C4-2B (cell line): ENCODE measurements at regions not wholly inside any gene's neighbourhood (a gene's known extent, or its start where the extent isn't known, plus 50 kb on each side); places are given as distances from the start of the nearest gene placed in this dataset.
A peak's percentile ranks its signal among the peaks of the same experiment; 100 is the strongest.

ENCODE experiments used
- H3K27ac ChIP-seq: fragments of 450-650 bp; 2 replicates; pipeline ENCODE4 v1.5.1; 2017
- CTCF ChIP-seq: fragments of 450-650 bp; conservative IDR thresholded peaks from 2 replicates; pipeline ENCODE4 v1.5.1; 2017; ENCODE audit warnings: mild to moderate bottlenecking
- ZFX ChIP-seq: fragments of 450-650 bp; IDR thresholded peaks from 2 replicates; pipeline ENCODE4 v1.6.1; 2017

GRCh38 chr7:46880508-46881196 lies 701.3 kb downstream of the TNS3 start:
- TF ChIP-seq ZFX, result no peak
- no peak for TF ChIP-seq CTCF
- no peak overlapping the region for H3K27ac ChIP-seq

- H3K27ac ChIP-seq, result no peak overlapping the region
- TF ChIP-seq CTCF, result no peak
- TF ChIP-seq ZFX, result no peak
Observed at GRCh38 chr7:46879783-46880182, 702.1 kb downstream of the TNS3 start.

- TF ChIP-seq CTCF (no peak), ZFX (no peak)
- H3K27ac ChIP-seq, result no peak overlapping the region
Observed at GRCh38 chr7:46871516-46871915, 710.4 kb downstream of the TNS3 start.

- no peak for TF ChIP-seq ZFX
- TF ChIP-seq CTCF, result no peak
- no peak overlapping the region for H3K27ac ChIP-seq
Observed at GRCh38 chr7:46864716-46865115, 717.2 kb downstream of the TNS3 start.

GRCh38 chr7:46859963-46860475 lies 721.9 kb downstream of the TNS3 start:
- H3K27ac ChIP-seq, result no peak overlapping the region
- TF ChIP-seq CTCF, result no peak
- no peak for TF ChIP-seq ZFX

- no peak overlapping the region for H3K27ac ChIP-seq
- TF ChIP-seq CTCF (no peak), ZFX (no peak)
Observed at GRCh38 chr7:46855851-46856250, 726.1 kb downstream of the TNS3 start.

GRCh38 chr7:46854958-46855473 lies 726.9 kb downstream of the TNS3 start:
- no peak for TF ChIP-seq ZFX
- TF ChIP-seq CTCF, result peak; percentile 11; the same call in 1 of the 2 replicates
- no peak overlapping the region for H3K27ac ChIP-seq
